ENCODE measurements at regions not wholly inside any gene's neighbourhood (a gene's known extent, or its start where the extent isn't known, plus 50 kb on each side); places are given as distances from the start of the nearest gene placed in this dataset.

- DNase-seq (no peak), ATAC-seq (peak in 1 of 4 donors; percentile 28)
- H3K27me3 ChIP-seq = no peaks in the 10 kb centered on the region
- H3K27ac ChIP-seq = no peak overlapping the region
- peaks cover 0 to 63% (median 32%) of the 10 kb centered on the region in 9 donors for H3K36me3 ChIP-seq
- WGBS, 4 donors = 94 to 96% (median 94%) methylated on average over 7 of the region's 7 CpGs
- peaks cover 0 to 3% (median 0%) of the 10 kb centered on the region in 12 donors for H3K4me1 ChIP-seq
- no peak overlapping the region for H3K4me3 ChIP-seq
- no peak for TF ChIP-seq POLR2A (IDR thresholded peaks at IDR 0.05)
- no peak for TF ChIP-seq CTCF (IDR thresholded peaks at IDR 0.05)
- intact Hi-C loops (cut with DNase I) = no loop called here
- no peaks in the 10 kb centered on the region for H3K9me3 ChIP-seq
Observed at GRCh38 chr17:64765191-64765889, 103.2 kb upstream of the SMURF2 start.

- Histone ChIP-seq H3K4me1 (peaks cover 0 to 5% (median 0%) of the 10 kb centered on the region in 12 donors), H3K9me3 (no peaks in the 10 kb centered on the region), H3K27ac (no peak overlapping the region), H3K4me3 (no peak overlapping the region), H3K36me3 (peaks cover 0 to 64% (median 58%) of the 10 kb centered on the region in 9 donors), H3K27me3 (no peaks in the 10 kb centered on the region)
- no peak for ATAC-seq
- DNase-seq = no peak
- WGBS, 4 donors = 92 to 96% (median 93%) methylated on average over 14 of the region's 14 CpGs
- no peak for TF ChIP-seq CTCF (IDR thresholded peaks at IDR 0.05)
- TF ChIP-seq POLR2A (IDR thresholded peaks at IDR 0.05) = no peak
- intact Hi-C loops (cut with DNase I) = no loop called here
Observed at GRCh38 chr17:64750891-64751677, 89.0 kb upstream of the SMURF2 start.

GRCh38 chr17:64750478-64750877 is 88.4 kb upstream of the SMURF2 start:
- DNase-seq = no peak
- Histone ChIP-seq H3K36me3 (peaks cover 0 to 58% (median 52%) of the 10 kb centered on the region in 9 donors), H3K9me3 (no peaks in the 10 kb centered on the region), H3K4me3 (no peak overlapping the region), H3K27ac (no peak overlapping the region), H3K4me1 (peaks cover 0 to 5% (median 0%) of the 10 kb centered on the region in 12 donors), H3K27me3 (no peaks in the 10 kb centered on the region)
- 88 to 96% (median 92%) methylated on average over 7 to 9 of the region's 9 CpGs for WGBS, 4 donors
- no peak for ATAC-seq
- TF ChIP-seq POLR2A (IDR thresholded peaks at IDR 0.05) (no peak), CTCF (IDR thresholded peaks at IDR 0.05) (no peak)
- intact Hi-C loops (cut with DNase I) = no loop called here

GRCh38 chr17:64749306-64749705 is 87.2 kb upstream of the SMURF2 start:
- ATAC-seq = no peak
- WGBS, 4 donors = 91 to 96% (median 95%) methylated on average over 4 of the region's 4 CpGs
- intact Hi-C loops (cut with DNase I) = no loop called here

More at GRCh38 chr17:64749306-64749705, 87.2 kb upstream of the SMURF2 start:
- Histone ChIP-seq H3K36me3 (peaks cover 0 to 46% (median 41%) of the 10 kb centered on the region in 9 donors), H3K27me3 (no peaks in the 10 kb centered on the region), H3K9me3 (no peaks in the 10 kb centered on the region), H3K4me3 (no peak overlapping the region), H3K27ac (peak overlapping the region in 1 of 12 donors; percentile 82), H3K4me1 (peaks cover 0 to 5% (median 0%) of the 10 kb centered on the region in 12 donors)
- TF ChIP-seq CTCF (IDR thresholded peaks at IDR 0.05) (no peak), POLR2A (IDR thresholded peaks at IDR 0.05) (no peak)
- DNase-seq = no peak

All from heart left ventricle (tissue), 16 donors.